Left cardiac atrium (tissue), 4 donors: ENCODE measurements at regions not wholly inside any gene's neighbourhood (a gene's known extent, or its start where the extent isn't known, plus 50 kb on each side); places are given as distances from the start of the nearest gene placed in this dataset.

Experiments used
- ATAC-seq, 2 donors: fragments of 200-7000 bp; cut with Tn5 transposase; one replicate each; pipeline ENCODE4 v1.9.1; 2020; ENCODE audit warnings: mild to moderate bottlenecking in 2 of 2, moderate library complexity in 2 of 2
- DNase-seq: peaks from one replicate; pipeline ENCODE4 v3.0.0-alpha.2; 2020
- intact Hi-C, 2 donors: fragments of 100-400 bp; cut with DNase I; formaldehyde crosslinking; loops; one replicate each; pipeline versions ENCODE4 v1.14.1 to v1.15.1; 2022 to 2023
- donor health status: DM: no; HTN: yes; CAD: no.
- donor health status: DM: no; HTN: yes; CAD: no; lungs with severe emphysema.
- donor health status: DM: yes; HTN: yes; CAD: no.
- donor health status: Dilated cardiomyopathy.

DNA sequence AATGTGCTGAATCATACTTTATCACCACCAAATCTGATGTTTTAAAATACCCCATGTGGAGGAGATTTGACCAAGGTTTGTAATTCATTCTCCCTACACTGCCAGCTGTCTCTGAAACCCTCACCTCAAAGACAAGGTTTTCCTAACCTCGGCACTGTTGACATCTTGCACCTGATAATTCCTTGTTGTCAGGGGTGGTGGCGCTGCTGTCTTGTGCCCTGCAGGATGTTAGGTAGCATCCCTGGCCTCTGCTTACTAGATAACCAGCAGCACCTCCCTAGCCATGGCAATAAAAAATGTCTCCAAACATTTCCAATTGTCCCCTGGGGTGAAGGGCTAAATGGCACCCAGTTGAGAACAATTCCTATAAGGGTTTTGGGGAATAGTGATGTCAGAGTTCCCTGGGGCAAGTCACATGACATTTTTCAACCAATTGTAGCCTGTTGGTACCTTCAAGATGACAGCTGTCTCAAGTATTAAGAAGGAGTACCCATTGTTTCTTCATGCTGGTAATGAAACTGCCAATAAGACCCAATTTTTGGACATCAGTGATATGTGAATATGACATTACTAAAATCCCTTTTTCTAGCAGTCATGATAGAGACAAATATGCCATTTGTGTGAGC is 160.6 kb upstream of the PLCXD3 start:
- no peak for ATAC-seq
- intact Hi-C loops, result no loop called here

DNA sequence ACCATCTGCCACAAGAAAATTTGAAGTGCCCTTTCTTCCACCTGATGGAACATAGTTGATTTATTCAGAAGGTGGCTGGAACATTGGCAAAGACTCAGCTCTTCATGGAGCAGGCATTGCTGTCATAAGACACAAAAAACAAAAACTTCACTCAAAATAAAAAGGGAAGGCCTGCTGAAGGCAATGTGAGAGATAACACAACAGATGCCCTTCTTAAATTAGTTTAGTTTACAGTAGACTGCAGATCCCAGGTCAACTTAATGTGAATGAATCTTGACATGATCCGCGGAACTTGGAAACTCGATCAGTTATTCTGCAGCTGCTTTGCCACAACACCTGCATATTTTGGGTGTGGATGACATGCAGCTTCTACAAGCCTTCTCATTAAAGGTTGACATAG is 159.8 kb upstream of the PLCXD3 start:
- intact Hi-C loops, result no loop called here
- DNase-seq (no peak), ATAC-seq (no peak)

More for the DNA sequence above, 160.6 kb upstream of the PLCXD3 start:
- DNase-seq, result no peak

- DNase-seq (no peak), ATAC-seq (no peak)
- intact Hi-C loops, result no loop called here
Observed at GRCh38 chr5:41661254-41661653, 150.9 kb upstream of the PLCXD3 start.

DNA sequence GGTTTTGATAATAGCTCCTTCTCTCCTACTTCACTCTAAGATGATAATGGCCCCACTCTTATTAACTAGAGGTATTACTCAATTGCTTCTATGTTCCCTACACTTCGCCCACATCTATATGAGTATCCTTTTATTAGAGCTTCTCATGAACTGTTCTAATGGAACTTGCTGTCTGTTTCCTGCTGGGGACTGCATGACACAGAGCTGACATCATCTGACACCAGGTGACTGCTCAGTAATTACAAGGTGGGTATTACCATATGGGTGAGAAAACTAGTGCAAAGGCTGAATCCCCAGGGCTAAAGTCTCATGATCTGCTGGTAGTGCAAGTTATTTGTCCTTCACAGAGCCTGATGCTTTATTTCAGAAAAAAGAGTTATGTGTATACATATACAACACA is 146.2 kb upstream of the PLCXD3 start:
- DNase-seq (no peak), ATAC-seq (no peak)
- intact Hi-C loops, result no loop called here

GRCh38 chr5:41650131-41650530 is 139.7 kb upstream of the PLCXD3 start:
- ATAC-seq (peak in 1 of 2 donors; percentile 15), DNase-seq (no peak)
- intact Hi-C loops, result no loop called here

GRCh38 chr5:41649659-41650058 is 139.3 kb upstream of the PLCXD3 start:
- ATAC-seq (peak in 1 of 2 donors; percentile 55), DNase-seq (no peak)
- intact Hi-C loops, result loop anchor here in 1 of 2 donors (10.0 kb wide), 1 partner anchor 745 kb away; the partner anchor contains the start of gene C7

DNA sequence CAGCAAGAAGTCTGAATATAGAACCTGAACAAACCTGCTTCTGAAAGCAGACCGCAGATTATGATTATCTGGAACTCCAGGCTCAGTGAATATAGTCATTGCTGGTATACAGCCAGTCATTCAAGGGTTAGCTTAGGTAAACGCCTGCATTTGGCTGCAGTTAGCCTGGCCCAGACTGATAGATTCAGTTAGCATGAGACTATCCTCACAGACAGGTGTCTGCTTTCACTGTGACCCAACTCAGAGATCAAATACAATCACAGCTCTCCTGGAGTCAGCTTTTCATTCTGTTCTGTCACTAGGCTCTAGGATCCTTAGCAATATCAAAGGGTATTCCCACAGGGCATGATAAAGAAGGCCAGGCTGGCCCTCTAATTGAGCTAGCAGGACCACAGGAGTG is 138.6 kb upstream of the PLCXD3 start:
- ATAC-seq (peak in 1 of 2 donors; percentile 51), DNase-seq (no peak)
- intact Hi-C loops, result loop anchor here in 1 of 2 donors (10.0 kb wide), 1 partner anchor 744 kb away; the partner anchor contains the start of gene C7

DNA sequence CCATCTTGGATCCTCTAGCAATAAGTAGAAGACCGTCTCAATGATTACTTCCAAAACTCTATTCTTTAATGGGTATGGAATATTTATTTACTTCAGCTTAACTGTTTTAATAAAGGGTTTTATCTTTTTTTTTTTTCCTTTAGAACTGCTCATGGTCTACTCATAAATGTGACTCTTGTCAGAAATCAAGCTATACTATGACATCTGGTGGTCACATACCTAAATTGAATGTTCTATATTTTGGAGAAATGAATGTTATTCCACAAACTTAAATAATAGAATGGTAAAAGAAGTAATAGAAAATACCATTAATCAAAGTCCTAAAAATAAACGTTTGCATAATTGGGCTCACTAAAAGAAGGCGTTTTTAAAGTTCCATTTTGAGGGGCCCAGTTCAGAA is 131.2 kb upstream of the PLCXD3 start:
- ATAC-seq (no peak), DNase-seq (no peak)
- intact Hi-C loops, result loop anchor here in 1 of 2 donors (10.0 kb wide), 1 partner anchor 737 kb away; the partner anchor contains the start of gene C7

DNA sequence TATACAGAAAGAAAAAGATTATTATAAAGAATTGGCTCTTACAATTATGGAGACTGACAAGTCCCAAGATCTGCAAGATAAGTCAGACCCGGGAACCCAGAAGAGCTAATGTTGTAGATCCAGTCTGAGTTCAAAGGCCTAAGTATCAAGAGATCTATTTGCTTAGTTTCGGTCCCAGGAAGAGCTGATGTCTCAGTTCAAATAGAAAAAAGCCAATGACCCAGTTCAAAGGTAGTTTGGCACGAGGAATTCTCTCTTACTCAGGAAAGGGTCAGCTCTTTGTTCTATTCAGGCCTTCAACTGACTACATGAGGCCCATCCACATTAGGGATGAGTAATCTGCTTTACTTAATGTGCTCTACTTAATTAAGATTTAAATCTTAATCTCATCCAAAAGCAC is 128.3 kb upstream of the PLCXD3 start:
- intact Hi-C loops, result no loop called here
- ATAC-seq (no peak), DNase-seq (no peak)

DNA sequence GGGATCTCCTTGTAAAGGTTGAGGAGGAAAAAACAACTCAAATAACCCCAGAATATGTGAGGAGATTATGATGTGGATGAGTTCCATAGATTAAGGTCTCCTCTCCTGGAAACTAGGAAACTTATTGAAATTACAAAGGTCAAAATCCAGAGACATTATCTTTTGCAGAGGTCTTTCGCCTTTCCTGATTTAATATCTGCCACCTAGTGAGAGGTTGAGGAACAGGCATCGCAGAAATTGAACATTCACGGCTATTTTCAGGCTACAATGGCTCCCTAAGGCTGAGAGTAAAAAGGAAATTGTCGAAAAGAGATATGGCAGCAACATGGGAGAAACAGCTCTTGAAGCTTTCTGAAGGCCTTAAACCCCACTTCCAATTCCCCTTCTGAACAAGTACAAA is 127.5 kb upstream of the PLCXD3 start:
- intact Hi-C loops, result no loop called here

DNA sequence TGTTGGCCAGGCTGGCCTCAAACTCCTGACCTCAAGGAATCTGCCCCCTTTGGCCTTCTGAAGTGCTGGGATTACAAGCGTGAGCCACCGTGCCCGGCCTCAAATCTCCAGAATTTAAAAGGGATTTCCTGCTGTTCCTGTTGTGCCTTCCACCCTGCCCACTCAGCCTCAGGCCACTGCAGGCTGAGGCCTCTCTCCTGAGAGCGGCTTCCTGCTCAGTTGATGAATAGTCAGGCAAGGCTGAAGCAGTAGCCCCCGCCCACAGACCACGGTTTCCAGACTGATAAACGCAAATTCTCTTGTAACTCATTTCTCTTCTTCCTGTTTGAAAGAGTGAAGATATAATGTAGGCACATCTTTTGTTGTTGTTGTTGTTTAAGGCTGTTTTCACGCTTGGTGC is 127.0 kb upstream of the PLCXD3 start:
- intact Hi-C loops, result no loop called here
- ATAC-seq (no peak), DNase-seq (peak; percentile 23)

More for the DNA sequence above, 127.5 kb upstream of the PLCXD3 start:
- no peak for DNase-seq
- no peak for ATAC-seq

DNA sequence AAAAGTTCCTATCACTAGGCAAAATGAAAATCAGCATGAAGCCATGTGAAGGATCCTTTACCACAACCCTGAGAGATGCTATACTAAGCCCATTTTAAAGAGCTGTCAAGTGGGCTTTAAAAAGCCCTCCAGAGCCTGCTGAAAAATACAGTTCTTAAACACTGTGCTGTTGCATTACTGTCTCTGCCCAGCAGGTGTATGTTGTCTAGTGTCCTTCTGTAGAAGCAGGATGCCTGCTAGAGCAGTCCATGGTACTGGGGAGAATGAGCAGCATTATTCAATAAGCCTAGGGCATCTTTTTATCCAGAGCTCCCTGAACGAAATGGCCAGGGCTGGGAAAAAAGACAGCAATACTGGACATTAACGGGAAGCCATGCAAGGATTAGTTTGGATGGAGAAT is 126.2 kb upstream of the PLCXD3 start:
- intact Hi-C loops, result no loop called here
- DNase-seq, result no peak
- no peak for ATAC-seq

GRCh38 chr5:41629897-41630296 is 119.5 kb upstream of the PLCXD3 start:
- DNase-seq (no peak), ATAC-seq (no peak)
- intact Hi-C loops, result no loop called here

DNA sequence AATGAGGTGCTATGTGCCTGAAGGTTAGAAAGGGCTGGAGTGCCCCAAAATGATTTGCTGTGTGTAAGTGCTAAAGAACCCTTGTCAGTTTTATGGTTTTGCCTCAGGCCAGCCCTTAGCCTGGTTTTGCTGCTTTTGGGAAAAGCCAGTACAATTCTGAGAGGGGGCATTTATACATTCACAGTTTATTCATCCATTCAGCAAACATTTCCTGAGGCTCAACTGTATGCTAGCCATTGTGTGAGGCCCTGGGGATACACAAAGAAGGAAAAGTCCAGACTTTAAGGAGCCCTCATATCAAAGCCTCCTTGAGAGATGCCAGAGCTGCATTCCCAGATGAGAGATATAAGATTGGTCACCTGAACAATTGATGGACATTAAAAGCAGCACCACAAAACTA is 115.2 kb upstream of the PLCXD3 start:
- no peak for DNase-seq
- no peak for ATAC-seq
- intact Hi-C loops, result no loop called here

DNA sequence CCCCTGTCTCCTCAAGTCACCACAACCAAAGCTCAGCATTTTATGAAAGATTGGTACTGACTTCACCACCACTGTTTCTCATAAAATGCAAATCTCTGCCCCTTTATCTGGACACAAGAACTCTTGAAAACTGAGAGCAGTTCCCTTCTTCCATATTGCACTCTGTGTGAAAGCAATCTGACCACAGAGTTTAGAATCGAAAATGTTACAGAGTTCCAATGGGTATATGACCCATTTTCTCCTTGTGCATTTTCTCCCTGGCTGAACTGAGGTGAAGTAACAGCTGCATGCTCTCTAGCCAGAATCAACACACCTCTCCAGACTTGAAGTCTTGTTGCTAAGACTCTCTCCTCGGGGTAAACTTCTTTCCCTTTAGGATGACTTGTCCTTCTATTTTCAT is 111.0 kb upstream of the PLCXD3 start:
- ATAC-seq (no peak), DNase-seq (no peak)
- intact Hi-C loops, result no loop called here

DNA sequence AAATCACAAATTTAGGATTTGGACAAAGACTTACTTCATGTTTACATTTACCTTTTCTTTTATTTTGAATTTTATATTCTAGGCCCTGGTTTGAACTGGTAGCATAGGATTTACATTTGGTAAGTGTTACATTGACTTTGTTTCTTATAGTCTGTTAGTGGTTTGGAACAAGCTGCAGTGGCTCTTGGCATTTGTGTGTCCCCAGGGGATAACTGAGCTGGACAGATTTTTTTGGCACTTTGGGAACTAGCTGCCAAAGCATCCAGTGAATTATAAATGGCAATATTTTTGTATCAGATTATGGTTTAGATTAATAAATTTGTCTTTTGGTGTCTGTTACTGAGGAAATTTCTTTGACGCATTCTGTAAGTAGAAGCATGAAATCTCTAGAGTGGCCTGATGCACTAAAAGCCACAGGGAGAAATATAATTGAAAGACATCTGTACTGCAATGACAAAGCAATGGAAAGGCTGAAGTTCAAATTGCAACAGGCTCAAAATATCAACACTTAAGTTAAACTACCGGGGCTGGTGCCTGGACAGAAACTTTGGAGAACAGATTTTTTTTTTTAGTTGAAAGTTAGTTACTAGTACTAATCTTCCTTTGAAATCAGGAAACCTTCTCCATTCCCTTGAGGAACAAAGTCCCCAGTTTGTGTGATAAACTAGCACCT is 107.6 kb upstream of the PLCXD3 start:
- ATAC-seq, result no peak
- DNase-seq, result no peak
- intact Hi-C loops, result no loop called here

- intact Hi-C loops, result no loop called here
- DNase-seq (no peak), ATAC-seq (no peak)
Observed at GRCh38 chr5:41610386-41610785, 100.0 kb upstream of the PLCXD3 start.

- ATAC-seq (no peak), DNase-seq (no peak)
- intact Hi-C loops, result no loop called here
Observed at GRCh38 chr5:41600731-41601130, 90.3 kb upstream of the PLCXD3 start.

GRCh38 chr5:41598011-41598410 is 87.6 kb upstream of the PLCXD3 start:
- no peak for DNase-seq
- intact Hi-C loops, result no loop called here

GRCh38 chr5:41587668-41588067 is 77.3 kb upstream of the PLCXD3 start:
- DNase-seq, result peak; percentile 15

More at GRCh38 chr5:41598011-41598410, 87.6 kb upstream of the PLCXD3 start:
- ATAC-seq, result peak in 1 of 2 donors; percentile 37

More at GRCh38 chr5:41587668-41588067, 77.3 kb upstream of the PLCXD3 start:
- intact Hi-C loops, result no loop called here
- ATAC-seq, result no peak
